ENCODE measurements at regions not wholly inside any gene's neighbourhood (a gene's known extent, or its start where the extent isn't known, plus 50 kb on each side); places are given as distances from the start of the nearest gene placed in this dataset.
"Not testable (repeated sequence)": the region's sequence is repeated elsewhere in the genome, so short reads cannot be mapped to it uniquely, and the experiment has no call there.

- H3K27ac ChIP-seq (ENCODE audit: extremely low read depth, low read depth, low read length); DNase-seq (ENCODE audit: extremely low read depth in 1 of 4, low spot score in 3 of 4); H3K79me2 ChIP-seq (ENCODE audit: control insufficient read depth, insufficient read depth, low read length); H3K36me3 ChIP-seq (ENCODE audit: control insufficient read depth, insufficient read depth, low read length); BruUV-seq (replicated peaks); in situ Hi-C loops (cut with MboI); H2AFZ ChIP-seq (ENCODE audit: low read depth, low read length); H3K9me3 ChIP-seq (replicated peaks; ENCODE audit: control insufficient read depth, insufficient read depth, low read depth, low read length); FAIRE-seq; H3K27me3 ChIP-seq (ENCODE audit: control insufficient read depth in 2 of 2, insufficient read depth in 2 of 2, low read length in 2 of 2); H3K4me1 ChIP-seq (replicated peaks in 1 of 2; ENCODE audit: control insufficient read depth in 2 of 2, insufficient read depth in 2 of 2, low read length in 2 of 2); H4K20me1 ChIP-seq (replicated peaks; ENCODE audit: control insufficient read depth, insufficient read depth, low read length); intact Hi-C loops (cut with micrococcal nuclease); H3K9ac ChIP-seq (ENCODE audit: insufficient read depth in 1 of 2, low read depth in 2 of 2, low read length in 2 of 2); CTCF ChIA-PET (ENCODE audit: low intra/inter-chr PET ratio); POLR2A ChIA-PET; H3K4me2 ChIP-seq (ENCODE audit: insufficient read depth, low read length); H3K4me3 ChIP-seq; ATAC-seq; H3K9me1 ChIP-seq (ENCODE audit: control insufficient read depth, insufficient read depth, low read length): not testable (repeated sequence)
- WGBS (ENCODE audit: insufficient coverage, low coverage, missing lambda C conversion rate): 83% methylated on average over 2 of the region's 8 CpGs
- TF ChIP-seq EGR1 (conservative IDR thresholded peaks at IDR 0.05): 0 out of 2 replicates have a peak, but pooled peaks have one; percentile 19
Observed at GRCh38 chr3:198122184-198122583, 162.2 kb downstream of the LMLN start.

DNA sequence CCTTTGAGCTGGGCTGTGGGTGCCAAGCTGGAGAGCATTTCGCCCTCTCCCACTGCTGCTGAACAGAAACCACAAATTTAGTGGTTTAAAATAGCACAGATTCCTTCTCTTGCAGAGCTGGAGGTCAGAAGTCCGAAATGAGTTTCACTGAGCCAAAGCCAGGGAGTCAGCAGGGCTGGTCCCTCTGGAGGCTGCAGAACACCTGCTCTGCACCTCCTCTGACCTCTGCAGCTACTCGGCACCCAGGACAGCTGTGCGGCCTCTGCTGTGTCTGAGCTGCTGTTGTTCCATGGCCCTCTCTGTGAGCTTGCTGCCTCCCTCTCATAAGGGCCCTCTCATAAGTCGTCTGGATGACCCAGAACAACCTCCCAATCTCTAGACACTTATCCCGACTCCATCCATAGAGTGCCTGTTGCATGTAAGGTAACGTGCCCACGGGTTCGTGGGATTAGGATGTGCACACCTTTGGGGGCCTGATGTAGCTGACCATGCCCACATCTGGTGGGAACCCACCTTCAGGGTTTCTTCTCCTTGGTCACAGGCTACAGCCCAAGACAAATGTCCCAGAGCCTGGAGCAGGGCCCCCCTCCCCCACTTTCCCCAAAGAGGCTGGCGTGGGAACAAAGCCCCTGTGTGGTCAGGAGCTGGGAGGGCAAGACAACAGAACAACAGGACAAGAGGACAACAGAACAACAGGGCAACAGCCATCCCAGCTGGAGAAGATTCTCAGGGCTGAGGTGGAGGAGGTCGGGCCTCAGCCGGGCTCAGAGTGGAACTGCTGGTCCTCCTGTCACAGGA is 177.2 kb downstream of the LMLN start:
- BruUV-seq (replicated peaks); CTCF ChIA-PET (ENCODE audit: low intra/inter-chr PET ratio): not testable (repeated sequence)

DNA sequence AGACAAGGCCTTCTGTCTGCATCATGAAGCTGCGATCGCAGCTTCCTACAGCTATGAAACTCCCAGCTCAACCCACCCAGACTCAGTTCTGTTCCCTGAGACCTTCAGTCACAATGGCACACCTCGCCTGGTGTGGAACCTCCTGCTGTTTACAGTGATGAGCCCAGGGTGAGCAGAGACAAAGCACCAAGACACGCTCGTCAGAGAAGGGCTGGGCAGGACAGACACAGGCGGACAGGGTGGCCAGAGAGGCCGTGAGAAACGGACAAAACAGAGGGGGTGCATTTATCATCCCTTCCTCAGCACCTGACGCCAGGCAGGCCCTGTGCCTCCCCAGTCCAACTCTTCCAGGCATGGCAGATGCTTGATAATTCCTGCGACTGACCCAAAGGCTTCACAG is 178.2 kb downstream of the LMLN start:
- H3K4me2 ChIP-seq (ENCODE audit: insufficient read depth, low read length); CTCF ChIA-PET (ENCODE audit: low intra/inter-chr PET ratio); in situ Hi-C loops (cut with MboI); H3K36me3 ChIP-seq (ENCODE audit: control insufficient read depth, insufficient read depth, low read length); H3K27ac ChIP-seq (ENCODE audit: extremely low read depth, low read depth, low read length); intact Hi-C loops (cut with micrococcal nuclease); H4K20me1 ChIP-seq (replicated peaks; ENCODE audit: control insufficient read depth, insufficient read depth, low read length); H3K79me2 ChIP-seq (ENCODE audit: control insufficient read depth, insufficient read depth, low read length); H3K9me1 ChIP-seq (ENCODE audit: control insufficient read depth, insufficient read depth, low read length); DNase-seq (ENCODE audit: extremely low read depth in 1 of 4, low spot score in 3 of 4); POLR2A ChIA-PET; H3K27me3 ChIP-seq (ENCODE audit: control insufficient read depth in 2 of 2, insufficient read depth in 2 of 2, low read length in 2 of 2); H3K9ac ChIP-seq (ENCODE audit: insufficient read depth in 1 of 2, low read depth in 2 of 2, low read length in 2 of 2); H3K4me1 ChIP-seq (replicated peaks in 1 of 2; ENCODE audit: control insufficient read depth in 2 of 2, insufficient read depth in 2 of 2, low read length in 2 of 2); BruUV-seq (replicated peaks); H2AFZ ChIP-seq (ENCODE audit: low read depth, low read length); FAIRE-seq; H3K9me3 ChIP-seq (replicated peaks; ENCODE audit: control insufficient read depth, insufficient read depth, low read depth, low read length); H3K4me3 ChIP-seq: not testable (repeated sequence)
- peak; percentile 25; the same call in 2 of the 3 replicates for ATAC-seq
- WGBS (ENCODE audit: insufficient coverage, low coverage, missing lambda C conversion rate): 30% methylated on average over 3 of the region's 10 CpGs

More for the DNA sequence above, 177.2 kb downstream of the LMLN start:
- WGBS (ENCODE audit: insufficient coverage, low coverage, missing lambda C conversion rate): 38% methylated on average over 2 of the region's 12 CpGs
- H3K36me3 ChIP-seq (ENCODE audit: control insufficient read depth, insufficient read depth, low read length); H3K9me1 ChIP-seq (ENCODE audit: control insufficient read depth, insufficient read depth, low read length); H3K9ac ChIP-seq (ENCODE audit: insufficient read depth in 1 of 2, low read depth in 2 of 2, low read length in 2 of 2); ATAC-seq; in situ Hi-C loops (cut with MboI); H3K27me3 ChIP-seq (ENCODE audit: control insufficient read depth in 2 of 2, insufficient read depth in 2 of 2, low read length in 2 of 2); H3K9me3 ChIP-seq (replicated peaks; ENCODE audit: control insufficient read depth, insufficient read depth, low read depth, low read length); H3K27ac ChIP-seq (ENCODE audit: extremely low read depth, low read depth, low read length); H3K4me3 ChIP-seq; FAIRE-seq; DNase-seq (ENCODE audit: extremely low read depth in 1 of 4, low spot score in 3 of 4); intact Hi-C loops (cut with micrococcal nuclease); H3K4me1 ChIP-seq (replicated peaks in 1 of 2; ENCODE audit: control insufficient read depth in 2 of 2, insufficient read depth in 2 of 2, low read length in 2 of 2); POLR2A ChIA-PET; H2AFZ ChIP-seq (ENCODE audit: low read depth, low read length); H3K4me2 ChIP-seq (ENCODE audit: insufficient read depth, low read length); H3K79me2 ChIP-seq (ENCODE audit: control insufficient read depth, insufficient read depth, low read length); H4K20me1 ChIP-seq (replicated peaks; ENCODE audit: control insufficient read depth, insufficient read depth, low read length): not testable (repeated sequence)

- H3K27ac ChIP-seq (ENCODE audit: extremely low read depth, low read depth, low read length); POLR2A ChIA-PET; FAIRE-seq; H3K27me3 ChIP-seq (ENCODE audit: control insufficient read depth in 2 of 2, insufficient read depth in 2 of 2, low read length in 2 of 2); H3K36me3 ChIP-seq (ENCODE audit: control insufficient read depth, insufficient read depth, low read length); in situ Hi-C loops (cut with MboI); H3K4me1 ChIP-seq (replicated peaks in 1 of 2; ENCODE audit: control insufficient read depth in 2 of 2, insufficient read depth in 2 of 2, low read length in 2 of 2); H3K4me2 ChIP-seq (ENCODE audit: insufficient read depth, low read length); CTCF ChIA-PET (ENCODE audit: low intra/inter-chr PET ratio); H3K9me1 ChIP-seq (ENCODE audit: control insufficient read depth, insufficient read depth, low read length); BruUV-seq (replicated peaks); H3K9me3 ChIP-seq (replicated peaks; ENCODE audit: control insufficient read depth, insufficient read depth, low read depth, low read length); H2AFZ ChIP-seq (ENCODE audit: low read depth, low read length); H3K9ac ChIP-seq (ENCODE audit: insufficient read depth in 1 of 2, low read depth in 2 of 2, low read length in 2 of 2); intact Hi-C loops (cut with micrococcal nuclease); H3K4me3 ChIP-seq; H4K20me1 ChIP-seq (replicated peaks; ENCODE audit: control insufficient read depth, insufficient read depth, low read length); H3K79me2 ChIP-seq (ENCODE audit: control insufficient read depth, insufficient read depth, low read length): not testable (repeated sequence)
- 4% methylated on average over 4 of the region's 4 CpGs for WGBS (ENCODE audit: insufficient coverage, low coverage, missing lambda C conversion rate)
- DNase-seq (ENCODE audit: extremely low read depth in 1 of 4, low spot score in 3 of 4): peak in 1 of 4 experiments; percentile 8
- ATAC-seq: peak; percentile 14; the same call in 2 of the 3 replicates
Observed at GRCh38 chr3:198139037-198139436, 179.0 kb downstream of the LMLN start.

All from K562 (cell line).